ENCODE measurements at regions not wholly inside any gene's neighbourhood (a gene's known extent, or its start where the extent isn't known, plus 50 kb on each side); places are given as distances from the start of the nearest gene placed in this dataset.

GRCh38 chr5:167308466-167308865 is 983.0 kb upstream of the WWC1 start:
- no peak overlapping the region for H2AFZ ChIP-seq (ENCODE audit: low read length)
- H3K9me3 ChIP-seq (ENCODE audit: low read length): no peaks in the 10 kb centered on the region
- H3K79me2 ChIP-seq (ENCODE audit: insufficient read depth, low read depth, low read length): no peaks in the 10 kb centered on the region
- H4K20me1 ChIP-seq (ENCODE audit: insufficient read depth, low read length): no peaks in the 10 kb centered on the region
- no peak overlapping the region for H3K4me2 ChIP-seq (ENCODE audit: low read length)
- no TSS peak for BruUV-seq (replicated peaks)
- DNase-seq (ENCODE audit: low spot score): no peak
- no peaks in the 10 kb centered on the region for H3K36me3 ChIP-seq (ENCODE audit: insufficient read depth, low read length)
- ChIA-PET CTCF (ENCODE audit: unreplicated experiment) (no interaction called here), POLR2A (interaction anchor here (0.5 kb wide), 1 partner anchor 142 kb away, joined by 3 read pairs; no protein-coding TSS in a partner anchor)
- no peak overlapping the region for H3K27ac ChIP-seq (ENCODE audit: low read depth, low read length, poor library complexity, severe bottlenecking)
- no peaks in the 10 kb centered on the region for H3K9me2 ChIP-seq (ENCODE audit: insufficient read depth, low read length)
- H3K4me1 ChIP-seq (ENCODE audit: insufficient read depth, low read length, poor library complexity, severe bottlenecking): no peaks in the 10 kb centered on the region
- TF ChIP-seq CTCF (conservative IDR thresholded peaks at IDR 0.05; ENCODE audit: low read length): no peak
- no peak for TF ChIP-seq EZH2phosphoT487 (IDR thresholded peaks at IDR 0.05; ENCODE audit: borderline replicate concordance, low read depth, low read length)
- H3K4me3 ChIP-seq (ENCODE audit: low read depth, low read length, poor library complexity, severe bottlenecking): no peak overlapping the region
- intact Hi-C loops (cut with micrococcal nuclease; ENCODE audit: unreplicated experiment): no loop called here

- Histone ChIP-seq H2AFZ (ENCODE audit: low read length) (no peak overlapping the region), H3K4me3 (ENCODE audit: low read depth, low read length, poor library complexity, severe bottlenecking) (no peak overlapping the region), H3K36me3 (ENCODE audit: insufficient read depth, low read length) (no peaks in the 10 kb centered on the region), H3K27ac (ENCODE audit: low read depth, low read length, poor library complexity, severe bottlenecking) (no peak overlapping the region), H3K9me2 (ENCODE audit: insufficient read depth, low read length) (no peaks in the 10 kb centered on the region), H3K9me3 (ENCODE audit: low read length) (no peaks in the 10 kb centered on the region), H3K79me2 (ENCODE audit: insufficient read depth, low read depth, low read length) (no peaks in the 10 kb centered on the region), H3K4me1 (ENCODE audit: insufficient read depth, low read length, poor library complexity, severe bottlenecking) (no peaks in the 10 kb centered on the region), H4K20me1 (ENCODE audit: insufficient read depth, low read length) (no peaks in the 10 kb centered on the region), H3K4me2 (ENCODE audit: low read length) (no peak overlapping the region)
- DNase-seq (ENCODE audit: low spot score): no peak
- TF ChIP-seq EZH2phosphoT487 (IDR thresholded peaks at IDR 0.05; ENCODE audit: borderline replicate concordance, low read depth, low read length): no peak
- no peak for TF ChIP-seq CTCF (conservative IDR thresholded peaks at IDR 0.05; ENCODE audit: low read length)
- ChIA-PET POLR2A (no interaction called here), CTCF (ENCODE audit: unreplicated experiment) (no interaction called here)
- no TSS peak for BruUV-seq (replicated peaks)
- intact Hi-C loops (cut with micrococcal nuclease; ENCODE audit: unreplicated experiment): no loop called here
These were observed 981.4 kb upstream of the WWC1 start for GRCh38 chr5:167309941-167310517.

DNA sequence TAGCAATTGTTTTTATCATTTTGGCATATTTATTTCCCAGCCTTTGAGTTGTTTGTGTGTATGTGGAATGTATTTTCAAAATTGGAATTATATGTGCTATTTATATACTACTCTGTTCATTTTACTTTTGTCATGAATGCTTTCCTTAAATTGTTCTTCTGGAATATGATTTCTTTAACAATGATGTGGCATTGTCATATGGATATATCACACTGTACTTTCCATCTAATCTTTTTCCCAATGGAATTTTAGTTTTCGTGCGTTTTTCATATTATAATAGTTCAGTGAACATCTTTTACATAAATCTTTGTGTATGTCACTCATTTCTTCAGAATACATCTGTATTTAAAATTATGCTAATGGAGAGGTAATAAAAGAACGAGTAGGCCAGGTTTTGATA is 980.1 kb upstream of the WWC1 start:
- H4K20me1 ChIP-seq (ENCODE audit: insufficient read depth, low read length): no peaks in the 10 kb centered on the region
- intact Hi-C loops (cut with micrococcal nuclease; ENCODE audit: unreplicated experiment): no loop called here
- CTCF ChIA-PET (ENCODE audit: unreplicated experiment): no interaction called here

More for the DNA sequence above, 980.1 kb upstream of the WWC1 start:
- no peaks in the 10 kb centered on the region for H3K79me2 ChIP-seq (ENCODE audit: insufficient read depth, low read depth, low read length)
- H2AFZ ChIP-seq (ENCODE audit: low read length): no peak overlapping the region
- no peaks in the 10 kb centered on the region for H3K9me2 ChIP-seq (ENCODE audit: insufficient read depth, low read length)
- DNase-seq (ENCODE audit: low spot score): no peak
- TF ChIP-seq EZH2phosphoT487 (IDR thresholded peaks at IDR 0.05; ENCODE audit: borderline replicate concordance, low read depth, low read length): no peak
- TF ChIP-seq CTCF (conservative IDR thresholded peaks at IDR 0.05; ENCODE audit: low read length): no peak
- no TSS peak for BruUV-seq (replicated peaks)
- no peak overlapping the region for H3K4me3 ChIP-seq (ENCODE audit: low read depth, low read length, poor library complexity, severe bottlenecking)
- no peaks in the 10 kb centered on the region for H3K36me3 ChIP-seq (ENCODE audit: insufficient read depth, low read length)
- no peak overlapping the region for H3K4me2 ChIP-seq (ENCODE audit: low read length)
- H3K4me1 ChIP-seq (ENCODE audit: insufficient read depth, low read length, poor library complexity, severe bottlenecking): no peaks in the 10 kb centered on the region
- POLR2A ChIA-PET: no interaction called here
- no peaks in the 10 kb centered on the region for H3K9me3 ChIP-seq (ENCODE audit: low read length)
- H3K27ac ChIP-seq (ENCODE audit: low read depth, low read length, poor library complexity, severe bottlenecking): no peak overlapping the region
